H9 (cell line): ENCODE measurements at regions not wholly inside any gene's neighbourhood (a gene's known extent, or its start where the extent isn't known, plus 50 kb on each side); places are given as distances from the start of the nearest gene placed in this dataset.

Experiments used
- DNase-seq: peaks from one replicate; pipeline ENCODE4 v3.0.0-alpha.2; 2017
- H2AFZ ChIP-seq: one replicate; pipeline ENCODE4 v1.6.1; 2013; ENCODE audit warnings: mild to moderate bottlenecking, low read length, control low read depth, moderate library complexity
- H2AK5ac ChIP-seq: 2 replicates; pipeline ENCODE4 v1.6.1; 2013; ENCODE audit warnings: low read length, control low read depth, mixed read lengths; ENCODE audit not compliant: insufficient read length
- H2BK120ac ChIP-seq: one replicate; pipeline ENCODE4 v1.6.1; 2013; ENCODE audit warnings: low read depth, mild to moderate bottlenecking, low read length, control low read depth, inconsistent platforms; ENCODE audit not compliant: poor library complexity, severe bottlenecking
- H2BK12ac ChIP-seq: 2 replicates; pipeline ENCODE4 v1.6.1; 2013; ENCODE audit warnings: low read length, control low read depth, mixed read lengths, low read depth; ENCODE audit not compliant: insufficient read length
- H2BK15ac ChIP-seq: 2 replicates; pipeline ENCODE4 v1.6.1; 2013; ENCODE audit warnings: low read depth, low read length, control low read depth
- H2BK20ac ChIP-seq: one replicate; pipeline ENCODE4 v1.6.1; 2013; ENCODE audit warnings: low read depth, mild to moderate bottlenecking, low read length, control low read depth, inconsistent platforms; ENCODE audit not compliant: poor library complexity, severe bottlenecking
- H2BK5ac ChIP-seq: 2 replicates; pipeline ENCODE4 v1.6.1; 2013; ENCODE audit warnings: low read length, control low read depth, mixed read lengths; ENCODE audit not compliant: insufficient read length
- H3K14ac ChIP-seq: 2 replicates; pipeline ENCODE4 v1.6.1; 2013; ENCODE audit warnings: low read length, control low read depth; ENCODE audit not compliant: insufficient read depth
- H3K18ac ChIP-seq: 2 replicates; pipeline ENCODE4 v1.6.1; 2013; ENCODE audit warnings: low read depth, mild to moderate bottlenecking, mixed read lengths, low read length, control low read depth; ENCODE audit not compliant: insufficient read length
- H3K23ac ChIP-seq: 2 replicates; pipeline ENCODE4 v1.6.1; 2013; ENCODE audit warnings: low read length, control low read depth, mixed read lengths, low read depth; ENCODE audit not compliant: insufficient read length
- H3K23me2 ChIP-seq: 2 replicates; pipeline ENCODE4 v1.6.1; 2013; ENCODE audit warnings: low read depth, mild to moderate bottlenecking, mixed read lengths, low read length, control low read depth; ENCODE audit not compliant: insufficient read length, poor library complexity, severe bottlenecking
- H3K27ac ChIP-seq: 2 replicates; pipeline ENCODE4 v1.5.1; 2013; ENCODE audit warnings: low read length, control low read depth, mixed read lengths, low read depth; ENCODE audit not compliant: insufficient read length
- H3K27me3 ChIP-seq: 2 replicates; pipeline ENCODE4 v1.6.1; 2013; ENCODE audit warnings: low read length, control low read depth, inconsistent platforms; ENCODE audit not compliant: insufficient read depth
- H3K4ac ChIP-seq: 2 replicates; pipeline ENCODE4 v1.6.1; 2013; ENCODE audit warnings: low read depth, mild to moderate bottlenecking, control low read depth, inconsistent platforms, low read length, moderate library complexity
- H3K4me1 ChIP-seq: 2 replicates; pipeline ENCODE4 v1.6.1; 2013; ENCODE audit warnings: low read length, control low read depth, inconsistent platforms; ENCODE audit not compliant: insufficient read depth
- H3K4me2 ChIP-seq: 2 replicates; pipeline ENCODE4 v1.6.1; 2013; ENCODE audit warnings: low read length, control low read depth, mixed read lengths; ENCODE audit not compliant: insufficient read length, insufficient read depth
- H3K56ac ChIP-seq: 2 replicates; pipeline ENCODE4 v1.6.1; 2013; ENCODE audit warnings: low read depth, mild to moderate bottlenecking, mixed read lengths, low read length, control low read depth; ENCODE audit not compliant: insufficient read length
- H3K79me1 ChIP-seq: 2 replicates; pipeline ENCODE4 v1.6.1; 2013; ENCODE audit warnings: low read depth, mild to moderate bottlenecking, moderate library complexity, low read length, control low read depth, inconsistent platforms; ENCODE audit not compliant: insufficient read depth, poor library complexity, severe bottlenecking
- H3K79me2 ChIP-seq: 2 replicates; pipeline ENCODE4 v1.6.1; 2013; ENCODE audit warnings: low read length, control low read depth, inconsistent platforms; ENCODE audit not compliant: insufficient read depth
- H3K9ac ChIP-seq: 2 replicates; pipeline ENCODE4 v1.6.1; 2013; ENCODE audit warnings: low read length, control low read depth, mixed read lengths; ENCODE audit not compliant: insufficient read length; ENCODE audit errors: extremely low read depth
- H3K9me3 ChIP-seq: one replicate; pipeline ENCODE4 v1.6.1; 2013; ENCODE audit warnings: low read depth, low read length, inconsistent platforms; ENCODE audit not compliant: control insufficient read depth
- H3T11ph ChIP-seq: one replicate; pipeline ENCODE4 v1.6.1; 2013; ENCODE audit warnings: mild to moderate bottlenecking, low read length, control low read depth, inconsistent platforms
- H4K20me1 ChIP-seq: one replicate; pipeline ENCODE4 v1.6.1; 2013; ENCODE audit not compliant: control insufficient read depth, insufficient read length, insufficient read depth
- H4K5ac ChIP-seq: 2 replicates; pipeline ENCODE4 v1.6.1; 2013; ENCODE audit warnings: low read depth, mild to moderate bottlenecking, mixed read lengths, low read length, control low read depth; ENCODE audit not compliant: insufficient read length
- H4K8ac ChIP-seq: replicated peaks from 2 replicates; pipeline ENCODE4 v1.6.1; 2013; ENCODE audit warnings: low read length, control low read depth, mixed read lengths, low read depth; ENCODE audit not compliant: insufficient read length
- H4K91ac ChIP-seq: 2 replicates; pipeline ENCODE4 v1.6.1; 2013; ENCODE audit warnings: low read depth, mild to moderate bottlenecking, moderate library complexity, mixed read lengths, low read length, control low read depth; ENCODE audit not compliant: insufficient read length
- H3K27ac Mint-ChIP-seq, 3 experiments: 2 replicates in 2 of 3; 3 replicates in 1 of 3; pipeline ENCODE4 v1.8.0; 2020 to 2021; ENCODE audit warnings: mixed read lengths in 3 of 3, mild to moderate bottlenecking in 1 of 3, moderate library complexity in 1 of 3
- H3K27me3 Mint-ChIP-seq: 2 replicates; pipeline ENCODE4 v1.8.0; 2021; ENCODE audit warnings: low read depth, mild to moderate bottlenecking, moderate library complexity, mixed read lengths
- H3K36me3 Mint-ChIP-seq, 3 experiments: 2 replicates in 2 of 3; 3 replicates in 1 of 3; pipeline ENCODE4 v1.8.0; 2020 to 2021; ENCODE audit warnings: low read depth in 3 of 3, mixed read lengths in 3 of 3; ENCODE audit not compliant: insufficient read depth in 1 of 3
- H3K4me1 Mint-ChIP-seq, 2 experiments: 2 replicates each; pipeline ENCODE4 v1.8.0; 2020; ENCODE audit warnings: mixed read lengths in 2 of 2
- H3K4me3 Mint-ChIP-seq, 2 experiments: 2 replicates in 1 of 2; 3 replicates in 1 of 2; pipeline ENCODE4 v1.8.0; 2020 to 2021; ENCODE audit warnings: mild to moderate bottlenecking in 2 of 2, mixed read lengths in 2 of 2, moderate library complexity in 1 of 2
- H3K9me3 Mint-ChIP-seq, 2 experiments: 2 replicates in 1 of 2; 3 replicates in 1 of 2; pipeline ENCODE4 v1.8.0; 2020; ENCODE audit warnings: mild to moderate bottlenecking in 2 of 2, mixed read lengths in 2 of 2, moderate library complexity in 1 of 2
- CTCF ChIP-seq: fragments of 200-600 bp; sonication (generic); conservative IDR thresholded peaks from 3 replicates; pipeline ENCODE4 v1.8.0; 2021; ENCODE audit warnings: antibody characterized with exemption, mild to moderate bottlenecking
- WGBS: extraction: QIAGEN DNeasy Blood & Tissue Kit; methylation state at CpG from one replicate; pipeline ENCODE4 v1.1.7; 2013; ENCODE audit warnings: missing lambda C conversion rate, low lambda C conversion rate, mixed read lengths; ENCODE audit not compliant: insufficient read length; ENCODE audit errors: extremely low coverage; 5-methylcytosine and 5-hydroxymethylcytosine counted together

- DNase-seq, result no peak
- H3K27ac ChIP-seq, result no peak overlapping the region
- Mint-ChIP-seq H3K4me3 (no peak overlapping the region), H3K27ac (no peak overlapping the region), H3K27me3 (no peaks in the 10 kb centered on the region), H3K36me3 (peaks cover 0 to 1% (median 0%) of the 10 kb centered on the region in 3 experiments; a peak in 2 of 7 replicates), H3K9me3 (no peaks in the 10 kb centered on the region; a peak in 1 of 5 replicates), H3K4me1 (peaks cover 9 to 10% of the 10 kb centered on the region in 2 experiments)
- H2AK5ac ChIP-seq, result no peak overlapping the region
- no peak overlapping the region for H2BK12ac ChIP-seq
- no peak overlapping the region for H2BK5ac ChIP-seq
- H2BK120ac ChIP-seq, result no peak overlapping the region
- TF ChIP-seq CTCF, result no peak
- H3K56ac ChIP-seq, result no peak overlapping the region
- no peak overlapping the region for H2BK15ac ChIP-seq
- H3K79me2 ChIP-seq, result no peaks in the 10 kb centered on the region
- H3K9me3 ChIP-seq, result no peaks in the 10 kb centered on the region
- no peak overlapping the region for H3K18ac ChIP-seq
- H3K4me1 ChIP-seq, result no peaks in the 10 kb centered on the region; the same call in 1 of the 2 replicates
- H2AFZ ChIP-seq, result no peak overlapping the region
- H4K20me1 ChIP-seq, result no peaks in the 10 kb centered on the region
- H4K5ac ChIP-seq, result no peak overlapping the region
- H3K14ac ChIP-seq, result no peak overlapping the region
- no peak overlapping the region for H2BK20ac ChIP-seq
- no CpG with 5 or more reads among the region's 3 CpGs for WGBS
- H3K23ac ChIP-seq, result no peak overlapping the region
- no peak overlapping the region for H4K8ac ChIP-seq
- no peak overlapping the region for H4K91ac ChIP-seq
- H3K27me3 ChIP-seq, result no peaks in the 10 kb centered on the region
- no peak overlapping the region for H3K4me2 ChIP-seq
- H3K23me2 ChIP-seq, result no peaks in the 10 kb centered on the region
- no peak overlapping the region for H3K4ac ChIP-seq
- no peak overlapping the region for H3T11ph ChIP-seq
- no peak overlapping the region for H3K9ac ChIP-seq
- no peaks in the 10 kb centered on the region for H3K79me1 ChIP-seq
Observed at GRCh38 chr10:23966504-23967051, 242.4 kb upstream of the KIAA1217 start.
